WI38 (cell line): ENCODE measurements at regions not wholly inside any gene's neighbourhood (a gene's known extent, or its start where the extent isn't known, plus 50 kb on each side); places are given as distances from the start of the nearest gene placed in this dataset.
"Not testable (repeated sequence)": the region's sequence is repeated elsewhere in the genome, so short reads cannot be mapped to it uniquely, and the experiment has no call there.

Experiments
- H3K4me3 ChIP-seq: 2 replicates; pipeline ENCODE4 v1.5.1; 2011; ENCODE audit warnings: low read depth, mild to moderate bottlenecking, control low read depth, low read length
- CTCF ChIP-seq: IDR thresholded peaks from 2 replicates; pipeline ENCODE4 v1.5.1; 2012; ENCODE audit warnings: low read depth, mild to moderate bottlenecking, control low read depth, low read length

- no peak for TF ChIP-seq CTCF
- H3K4me3 ChIP-seq = no peak overlapping the region
Measured at GRCh38 chr18:39244242-39244641, 1678.6 kb upstream of the CELF4 start.

- no peak for TF ChIP-seq CTCF
- H3K4me3 ChIP-seq = no peak overlapping the region
Measured at GRCh38 chr18:39241534-39241933, 1675.9 kb upstream of the CELF4 start.

GRCh38 chr18:39238981-39239660 lies 1673.5 kb upstream of the CELF4 start:
- TF ChIP-seq CTCF = no peak
- no peak overlapping the region for H3K4me3 ChIP-seq

GRCh38 chr18:39235118-39235719 lies 1669.6 kb upstream of the CELF4 start:
- TF ChIP-seq CTCF = no peak
- H3K4me3 ChIP-seq = no peak overlapping the region

GRCh38 chr18:39232937-39233336 lies 1667.3 kb upstream of the CELF4 start:
- no peak for TF ChIP-seq CTCF
- H3K4me3 ChIP-seq = no peak overlapping the region

- TF ChIP-seq CTCF = no peak
- H3K4me3 ChIP-seq = no peak overlapping the region
Measured at GRCh38 chr18:39232490-39232889, 1666.9 kb upstream of the CELF4 start.

- no peak for TF ChIP-seq CTCF
- no peak overlapping the region for H3K4me3 ChIP-seq
Measured at GRCh38 chr18:39230086-39230803, 1664.6 kb upstream of the CELF4 start.

GRCh38 chr18:39227769-39228168 lies 1662.2 kb upstream of the CELF4 start:
- not testable (repeated sequence) for H3K4me3 ChIP-seq
